HG03045 (cell line): ENCODE measurements at regions not wholly inside any gene's neighbourhood (a gene's known extent, or its start where the extent isn't known, plus 50 kb on each side); places are given as distances from the start of the nearest gene placed in this dataset.
"Not testable (repeated sequence)": the region's sequence is repeated elsewhere in the genome, so short reads cannot be mapped to it uniquely, and the experiment has no call there.

Experiments used
- ATAC-seq: cut with Tn5 transposase; IDR thresholded peaks from one replicate; pipeline ENCODE4 v1.9.1; 2021; ENCODE audit warnings: mild to moderate bottlenecking, moderate library complexity; ENCODE audit not compliant: unreplicated experiment

GRCh38 chrX:39029221-39029620 is 228.0 kb downstream of the MID1IP1 start:
- no peak for ATAC-seq

GRCh38 chrX:39030636-39031035 is 229.4 kb downstream of the MID1IP1 start:
- ATAC-seq: no peak

GRCh38 chrX:39039890-39040289 is 238.6 kb downstream of the MID1IP1 start:
- ATAC-seq: no peak

GRCh38 chrX:39043838-39044550 is 242.7 kb downstream of the MID1IP1 start:
- ATAC-seq: no peak

- ATAC-seq: no peak
Observed at GRCh38 chrX:39047174-39047573, 245.9 kb downstream of the MID1IP1 start.

GRCh38 chrX:39049975-39050374 is 248.7 kb downstream of the MID1IP1 start:
- no peak for ATAC-seq

- ATAC-seq: no peak
Observed at GRCh38 chrX:39050427-39050826, 249.2 kb downstream of the MID1IP1 start.

- no peak for ATAC-seq
Observed at GRCh38 chrX:39052751-39053150, 251.5 kb downstream of the MID1IP1 start.

- no peak for ATAC-seq
Observed at GRCh38 chrX:39058724-39059123, 257.5 kb downstream of the MID1IP1 start.

GRCh38 chrX:39059866-39060265 is 258.6 kb downstream of the MID1IP1 start:
- no peak for ATAC-seq

- no peak for ATAC-seq
Observed at GRCh38 chrX:39063037-39063436, 261.8 kb downstream of the MID1IP1 start.

GRCh38 chrX:39063702-39064101 is 262.4 kb downstream of the MID1IP1 start:
- no peak for ATAC-seq

GRCh38 chrX:39065051-39065871 is 264.0 kb downstream of the MID1IP1 start:
- no peak for ATAC-seq

- ATAC-seq: no peak
Observed at GRCh38 chrX:39067866-39068265, 266.6 kb downstream of the MID1IP1 start.

- ATAC-seq: not testable (repeated sequence)
Observed at GRCh38 chrX:39068634-39069033, 267.4 kb downstream of the MID1IP1 start.

GRCh38 chrX:39070009-39070408 is 268.8 kb downstream of the MID1IP1 start:
- no peak for ATAC-seq

GRCh38 chrX:39073131-39073530 is 271.9 kb downstream of the MID1IP1 start:
- ATAC-seq: no peak

- no peak for ATAC-seq
Observed at GRCh38 chrX:39096599-39096998, 295.3 kb downstream of the MID1IP1 start.

- no peak for ATAC-seq
Observed at GRCh38 chrX:39104745-39105144, 303.5 kb downstream of the MID1IP1 start.

GRCh38 chrX:39112143-39112542 is 310.9 kb downstream of the MID1IP1 start:
- ATAC-seq: no peak

- ATAC-seq: no peak
Observed at GRCh38 chrX:39115166-39115565, 313.9 kb downstream of the MID1IP1 start.

- ATAC-seq: no peak
Observed at GRCh38 chrX:39117101-39117500, 315.8 kb downstream of the MID1IP1 start.
